ENCODE measurements at regions not wholly inside any gene's neighbourhood (a gene's known extent, or its start where the extent isn't known, plus 50 kb on each side); places are given as distances from the start of the nearest gene placed in this dataset.

DNA sequence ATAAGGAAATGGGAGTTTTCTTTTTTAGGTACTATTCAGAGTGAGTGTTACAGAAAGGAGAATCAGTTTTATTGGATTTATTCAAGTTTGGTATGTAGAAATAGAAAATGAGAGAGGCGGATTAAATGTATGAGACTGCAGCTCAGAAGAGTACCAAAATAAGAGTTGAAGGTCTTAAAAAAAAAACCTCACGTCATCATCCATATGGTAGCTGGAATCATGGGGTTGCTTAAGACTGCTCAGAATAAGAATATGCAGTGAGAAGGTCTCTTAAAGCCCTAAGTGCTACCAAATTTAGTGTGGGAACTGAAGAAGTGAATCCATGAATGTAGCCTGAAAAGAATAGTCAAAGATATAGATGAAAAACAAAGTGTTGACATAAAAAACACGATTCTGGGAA is 825.5 kb upstream of the SEL1L start:
- TF ChIP-seq, protein P1, sequence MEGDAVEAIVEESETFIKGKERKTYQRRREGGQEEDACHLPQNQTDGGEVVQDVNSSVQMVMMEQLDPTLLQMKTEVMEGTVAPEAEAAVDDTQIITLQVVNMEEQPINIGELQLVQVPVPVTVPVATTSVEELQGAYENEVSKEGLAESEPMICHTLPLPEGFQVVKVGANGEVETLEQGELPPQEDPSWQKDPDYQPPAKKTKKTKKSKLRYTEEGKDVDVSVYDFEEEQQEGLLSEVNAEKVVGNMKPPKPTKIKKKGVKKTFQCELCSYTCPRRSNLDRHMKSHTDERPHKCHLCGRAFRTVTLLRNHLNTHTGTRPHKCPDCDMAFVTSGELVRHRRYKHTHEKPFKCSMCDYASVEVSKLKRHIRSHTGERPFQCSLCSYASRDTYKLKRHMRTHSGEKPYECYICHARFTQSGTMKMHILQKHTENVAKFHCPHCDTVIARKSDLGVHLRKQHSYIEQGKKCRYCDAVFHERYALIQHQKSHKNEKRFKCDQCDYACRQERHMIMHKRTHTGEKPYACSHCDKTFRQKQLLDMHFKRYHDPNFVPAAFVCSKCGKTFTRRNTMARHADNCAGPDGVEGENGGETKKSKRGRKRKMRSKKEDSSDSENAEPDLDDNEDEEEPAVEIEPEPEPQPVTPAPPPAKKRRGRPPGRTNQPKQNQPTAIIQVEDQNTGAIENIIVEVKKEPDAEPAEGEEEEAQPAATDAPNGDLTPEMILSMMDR (IDR thresholded peaks at IDR 0.05), result no peak
- TF ChIP-seq POLR2AphosphoS5 (IDR thresholded peaks at IDR 0.05) (no peak), POLR2A (IDR thresholded peaks at IDR 0.05) (no peak)

Data from sigmoid colon (tissue), 4 donors.